ENCODE measurements at regions not wholly inside any gene's neighbourhood (a gene's known extent, or its start where the extent isn't known, plus 50 kb on each side); places are given as distances from the start of the nearest gene placed in this dataset.
"Not testable (repeated sequence)": the region's sequence is repeated elsewhere in the genome, so short reads cannot be mapped to it uniquely, and the experiment has no call there.

- no peak for DNase-seq
These were observed 73.3 kb downstream of the OLFM4 start for GRCh38 chr13:53101883-53102282.

- DNase-seq: no peak
These were observed 75.5 kb downstream of the OLFM4 start for GRCh38 chr13:53104136-53104535.

- DNase-seq: no peak
These were observed 76.9 kb downstream of the OLFM4 start for GRCh38 chr13:53105477-53105876.

GRCh38 chr13:53105890-53106289, 77.3 kb downstream of the OLFM4 start:
- DNase-seq: no peak

GRCh38 chr13:53110181-53110580, 81.6 kb downstream of the OLFM4 start:
- no peak for DNase-seq

GRCh38 chr13:53110614-53111013, 82.0 kb downstream of the OLFM4 start:
- DNase-seq: no peak

- DNase-seq: peak; percentile 86
These were observed 83.9 kb downstream of the OLFM4 start for GRCh38 chr13:53112522-53112921.

GRCh38 chr13:53117048-53117447, 88.4 kb downstream of the OLFM4 start:
- not testable (repeated sequence) for DNase-seq

- DNase-seq: no peak
These were observed 92.6 kb downstream of the OLFM4 start for GRCh38 chr13:53121131-53121773.

GRCh38 chr13:53121919-53122318, 93.3 kb downstream of the OLFM4 start:
- no peak for DNase-seq

GRCh38 chr13:53123536-53123935, 94.9 kb downstream of the OLFM4 start:
- no peak for DNase-seq

GRCh38 chr13:53124623-53125022, 96.0 kb downstream of the OLFM4 start:
- no peak for DNase-seq

GRCh38 chr13:53126841-53127245, 98.2 kb downstream of the OLFM4 start:
- DNase-seq: no peak

GRCh38 chr13:53127373-53127772, 98.8 kb downstream of the OLFM4 start:
- DNase-seq: no peak

GRCh38 chr13:53129864-53130393, 101.3 kb downstream of the OLFM4 start:
- no peak for DNase-seq

- DNase-seq: no peak
These were observed 102.7 kb downstream of the OLFM4 start for GRCh38 chr13:53131361-53131760.

- DNase-seq: no peak
These were observed 106.7 kb downstream of the OLFM4 start for GRCh38 chr13:53135301-53135700.

GRCh38 chr13:53136554-53137215, 108.1 kb downstream of the OLFM4 start:
- DNase-seq: no peak

- no peak for DNase-seq
These were observed 109.2 kb downstream of the OLFM4 start for GRCh38 chr13:53137779-53138178.

- DNase-seq: no peak
These were observed 109.9 kb downstream of the OLFM4 start for GRCh38 chr13:53138376-53139036.

GRCh38 chr13:53141336-53141735, 112.7 kb downstream of the OLFM4 start:
- DNase-seq: no peak

- DNase-seq: no peak
These were observed 113.7 kb downstream of the OLFM4 start for GRCh38 chr13:53142306-53142705.

- DNase-seq: no peak
These were observed 115.2 kb downstream of the OLFM4 start for GRCh38 chr13:53143757-53144339.

GRCh38 chr13:53144826-53145225, 116.2 kb downstream of the OLFM4 start:
- DNase-seq: no peak

All from NCI-H146 (cell line).